ENCODE measurements at regions not wholly inside any gene's neighbourhood (a gene's known extent, or its start where the extent isn't known, plus 50 kb on each side); places are given as distances from the start of the nearest gene placed in this dataset.

DNA sequence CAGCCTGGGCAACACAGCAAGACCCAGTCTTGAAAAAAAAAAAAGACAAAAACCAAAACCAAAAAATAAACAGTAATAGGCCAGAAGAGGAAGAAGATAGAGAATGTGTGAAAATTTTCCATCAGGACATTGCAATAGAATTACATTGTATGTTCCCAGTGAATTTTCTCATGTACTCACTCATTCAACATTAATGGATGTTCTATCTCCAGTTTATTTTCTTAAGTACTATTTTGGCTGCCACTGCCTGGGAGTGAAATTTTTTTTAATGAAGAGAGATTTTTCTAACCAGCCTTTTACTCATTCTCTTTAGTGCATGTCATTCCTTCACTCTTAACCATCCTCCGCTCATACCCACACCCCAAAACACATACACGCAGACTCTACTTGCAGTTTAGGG lies 282.8 kb downstream of the ALDH8A1 start:
- TF ChIP-seq ZC3H10 (CRISPR knock-in tag; IDR thresholded peaks at IDR 0.05) (no peak), ZFP30 (CRISPR knock-in tag; IDR thresholded peaks at IDR 0.05) (no peak), CREB5 (CRISPR knock-in tag; IDR thresholded peaks at IDR 0.05; ENCODE audit: low read depth) (no peak), ISL1 (CRISPR knock-in tag; IDR thresholded peaks at IDR 0.05) (no peak), TCF4 (CRISPR knock-in tag; IDR thresholded peaks at IDR 0.05; ENCODE audit: borderline replicate concordance) (no peak), ZNF8 (CRISPR knock-in tag; IDR thresholded peaks at IDR 0.05) (no peak), ZNF70 (CRISPR knock-in tag; IDR thresholded peaks at IDR 0.05) (no peak), RARB (CRISPR knock-in tag; IDR thresholded peaks at IDR 0.05) (no peak), ZFP3 (CRISPR knock-in tag; IDR thresholded peaks at IDR 0.05) (no peak), CSDC2 (CRISPR knock-in tag; IDR thresholded peaks at IDR 0.05) (no peak), ESRRG (CRISPR knock-in tag; IDR thresholded peaks at IDR 0.05) (no peak)
- TF ChIP-seq, protein P1, sequence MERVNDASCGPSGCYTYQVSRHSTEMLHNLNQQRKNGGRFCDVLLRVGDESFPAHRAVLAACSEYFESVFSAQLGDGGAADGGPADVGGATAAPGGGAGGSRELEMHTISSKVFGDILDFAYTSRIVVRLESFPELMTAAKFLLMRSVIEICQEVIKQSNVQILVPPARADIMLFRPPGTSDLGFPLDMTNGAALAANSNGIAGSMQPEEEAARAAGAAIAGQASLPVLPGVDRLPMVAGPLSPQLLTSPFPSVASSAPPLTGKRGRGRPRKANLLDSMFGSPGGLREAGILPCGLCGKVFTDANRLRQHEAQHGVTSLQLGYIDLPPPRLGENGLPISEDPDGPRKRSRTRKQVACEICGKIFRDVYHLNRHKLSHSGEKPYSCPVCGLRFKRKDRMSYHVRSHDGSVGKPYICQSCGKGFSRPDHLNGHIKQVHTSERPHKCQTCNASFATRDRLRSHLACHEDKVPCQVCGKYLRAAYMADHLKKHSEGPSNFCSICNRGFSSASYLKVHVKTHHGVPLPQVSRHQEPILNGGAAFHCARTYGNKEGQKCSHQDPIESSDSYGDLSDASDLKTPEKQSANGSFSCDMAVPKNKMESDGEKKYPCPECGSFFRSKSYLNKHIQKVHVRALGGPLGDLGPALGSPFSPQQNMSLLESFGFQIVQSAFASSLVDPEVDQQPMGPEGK (CRISPR knock-in tag; IDR thresholded peaks at IDR 0.05; ENCODE audit: borderline replicate concordance): no peak
- TF ChIP-seq, protein P2, sequence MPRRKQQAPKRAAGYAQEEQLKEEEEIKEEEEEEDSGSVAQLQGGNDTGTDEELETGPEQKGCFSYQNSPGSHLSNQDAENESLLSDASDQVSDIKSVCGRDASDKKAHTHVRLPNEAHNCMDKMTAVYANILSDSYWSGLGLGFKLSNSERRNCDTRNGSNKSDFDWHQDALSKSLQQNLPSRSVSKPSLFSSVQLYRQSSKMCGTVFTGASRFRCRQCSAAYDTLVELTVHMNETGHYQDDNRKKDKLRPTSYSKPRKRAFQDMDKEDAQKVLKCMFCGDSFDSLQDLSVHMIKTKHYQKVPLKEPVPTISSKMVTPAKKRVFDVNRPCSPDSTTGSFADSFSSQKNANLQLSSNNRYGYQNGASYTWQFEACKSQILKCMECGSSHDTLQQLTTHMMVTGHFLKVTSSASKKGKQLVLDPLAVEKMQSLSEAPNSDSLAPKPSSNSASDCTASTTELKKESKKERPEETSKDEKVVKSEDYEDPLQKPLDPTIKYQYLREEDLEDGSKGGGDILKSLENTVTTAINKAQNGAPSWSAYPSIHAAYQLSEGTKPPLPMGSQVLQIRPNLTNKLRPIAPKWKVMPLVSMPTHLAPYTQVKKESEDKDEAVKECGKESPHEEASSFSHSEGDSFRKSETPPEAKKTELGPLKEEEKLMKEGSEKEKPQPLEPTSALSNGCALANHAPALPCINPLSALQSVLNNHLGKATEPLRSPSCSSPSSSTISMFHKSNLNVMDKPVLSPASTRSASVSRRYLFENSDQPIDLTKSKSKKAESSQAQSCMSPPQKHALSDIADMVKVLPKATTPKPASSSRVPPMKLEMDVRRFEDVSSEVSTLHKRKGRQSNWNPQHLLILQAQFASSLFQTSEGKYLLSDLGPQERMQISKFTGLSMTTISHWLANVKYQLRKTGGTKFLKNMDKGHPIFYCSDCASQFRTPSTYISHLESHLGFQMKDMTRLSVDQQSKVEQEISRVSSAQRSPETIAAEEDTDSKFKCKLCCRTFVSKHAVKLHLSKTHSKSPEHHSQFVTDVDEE (CRISPR knock-in tag; IDR thresholded peaks at IDR 0.05): no peak
- TF ChIP-seq, protein P3, sequence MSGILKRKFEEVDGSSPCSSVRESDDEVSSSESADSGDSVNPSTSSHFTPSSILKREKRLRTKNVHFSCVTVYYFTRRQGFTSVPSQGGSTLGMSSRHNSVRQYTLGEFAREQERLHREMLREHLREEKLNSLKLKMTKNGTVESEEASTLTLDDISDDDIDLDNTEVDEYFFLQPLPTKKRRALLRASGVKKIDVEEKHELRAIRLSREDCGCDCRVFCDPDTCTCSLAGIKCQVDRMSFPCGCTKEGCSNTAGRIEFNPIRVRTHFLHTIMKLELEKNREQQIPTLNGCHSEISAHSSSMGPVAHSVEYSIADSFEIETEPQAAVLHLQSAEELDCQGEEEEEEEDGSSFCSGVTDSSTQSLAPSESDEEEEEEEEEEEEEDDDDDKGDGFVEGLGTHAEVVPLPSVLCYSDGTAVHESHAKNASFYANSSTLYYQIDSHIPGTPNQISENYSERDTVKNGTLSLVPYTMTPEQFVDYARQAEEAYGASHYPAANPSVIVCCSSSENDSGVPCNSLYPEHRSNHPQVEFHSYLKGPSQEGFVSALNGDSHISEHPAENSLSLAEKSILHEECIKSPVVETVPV (CRISPR knock-in tag; IDR thresholded peaks at IDR 0.05): no peak

Data from SK-N-SH treated with all-trans-retinoic acid at 6 μM for 48 hours (cell line).